COLO829 (cell line): ENCODE measurements at regions not wholly inside any gene's neighbourhood (a gene's known extent, or its start where the extent isn't known, plus 50 kb on each side); places are given as distances from the start of the nearest gene placed in this dataset.
A peak's percentile ranks its signal among the peaks of the same experiment; 100 is the strongest.
"Not testable (repeated sequence)": the region's sequence is repeated elsewhere in the genome, so short reads cannot be mapped to it uniquely, and the experiment has no call there.

ENCODE experiments used
- DNase-seq: peaks from one replicate; pipeline ENCODE4 v3.0.0; 2012; ENCODE audit warnings: low spot score

GRCh38 chr21:35800796-35801385 is 259.4 kb downstream of the SETD4 start:
- DNase-seq = not testable (repeated sequence)

- peak; percentile 49 for DNase-seq
Observed at GRCh38 chr21:35796844-35797243, 263.5 kb downstream of the SETD4 start.

- not testable (repeated sequence) for DNase-seq
Observed at GRCh38 chr21:35794527-35794926, 265.8 kb downstream of the SETD4 start.

- no peak for DNase-seq
Observed at GRCh38 chr21:35792569-35793305, 267.6 kb downstream of the SETD4 start.

- DNase-seq = no peak
Observed at GRCh38 chr21:35791541-35792325, 268.6 kb downstream of the SETD4 start.

- peak; percentile 35 for DNase-seq
Observed at GRCh38 chr21:35783721-35784120, 276.6 kb downstream of the SETD4 start.

- DNase-seq = no peak
Observed at GRCh38 chr21:35782667-35783066, 277.7 kb downstream of the SETD4 start.

GRCh38 chr21:35780983-35781382 is 279.3 kb downstream of the SETD4 start:
- no peak for DNase-seq

GRCh38 chr21:35779690-35780570 is 280.4 kb downstream of the SETD4 start:
- peak; percentile 17 for DNase-seq

GRCh38 chr21:35779167-35779566 is 281.2 kb downstream of the SETD4 start:
- DNase-seq = no peak

- DNase-seq = no peak
Observed at GRCh38 chr21:35777081-35777480, 283.2 kb downstream of the SETD4 start.

- DNase-seq = no peak
Observed at GRCh38 chr21:35775778-35776544, 284.4 kb downstream of the SETD4 start.

- no peak for DNase-seq
Observed at GRCh38 chr21:35770101-35770945, 290.0 kb downstream of the SETD4 start.

GRCh38 chr21:35768187-35768586 is 292.1 kb downstream of the SETD4 start:
- no peak for DNase-seq

GRCh38 chr21:35764586-35764985 is 295.7 kb downstream of the SETD4 start:
- no peak for DNase-seq

GRCh38 chr21:35764077-35764476 is 296.2 kb downstream of the SETD4 start:
- DNase-seq = no peak

GRCh38 chr21:35754583-35754982 is 305.7 kb downstream of the SETD4 start:
- DNase-seq = no peak

GRCh38 chr21:35753308-35753707 is 307.0 kb downstream of the SETD4 start:
- DNase-seq = no peak

GRCh38 chr21:35751171-35751570 is 309.2 kb downstream of the SETD4 start:
- no peak for DNase-seq

GRCh38 chr21:35749904-35750303 is 310.4 kb downstream of the SETD4 start:
- DNase-seq = no peak
